GM12878 (cell line): ENCODE measurements at regions not wholly inside any gene's neighbourhood (a gene's known extent, or its start where the extent isn't known, plus 50 kb on each side); places are given as distances from the start of the nearest gene placed in this dataset.

ENCODE experiments used
- ATAC-seq: fragments of 200-7000 bp; cut with Tn5 transposase; 3 replicates; pipeline ENCODE4 v1.9.1; 2020; ENCODE audit warnings: mild to moderate bottlenecking, moderate library complexity
- BruUV-seq: library from RNA; stranded (reverse); fragments of 400-500 nt; replicated peaks from 2 replicates; lab custom pipeline; 2021; lab: Mats Ljungman, UMichigan
- CTCF ChIA-PET: fragments of 300-600 bp; sonication (Branson Sonifier 250); formaldehyde crosslinking; extraction: SDS; loops from one replicate; lab custom pipeline; 2021; ENCODE audit warnings: inconsistent platforms; lab: Yijun Ruan, JAX
- POLR2A ChIA-PET: fragments of 350-600 bp; formaldehyde crosslinking; extraction: SDS; loops from one replicate; lab custom pipeline; 2021; ENCODE audit warnings: inconsistent platforms; lab: Charles Lee
- RAD21 ChIA-PET: fragments of 300-600 bp; sonication (Branson Sonifier 250); formaldehyde crosslinking; loops from one replicate; lab custom pipeline; 2023; ENCODE audit warnings: antibody characterized with exemption; ENCODE audit not compliant: unreplicated experiment; lab: Charles Lee
- SMC1A ChIA-PET: fragments of 300-600 bp; sonication (Branson Sonifier 250); formaldehyde crosslinking; loops from one replicate; lab custom pipeline; 2023; ENCODE audit not compliant: unreplicated experiment, uncharacterized antibody; lab: Charles Lee
- DNase-seq: peaks from one replicate; pipeline ENCODE4 v3.0.0-alpha.2; 2011; ENCODE audit warnings: low read depth, low spot score
- FAIRE-seq: peaks from 3 replicates; lab custom pipeline; 2011; peaks lifted over from hg19 to GRCh38; lab: Jason Lieb, UNC
- H2AFZ ChIP-seq: 2 replicates; pipeline ENCODE4 v1.6.0; 2011; ENCODE audit warnings: low read depth, low read length, control low read depth; ENCODE audit not compliant: control insufficient read depth
- H3K27ac ChIP-seq: 2 replicates; pipeline ENCODE4 v1.5.1; 2011; ENCODE audit warnings: control low read depth; ENCODE audit not compliant: control insufficient read depth, insufficient read depth
- H3K27me3 ChIP-seq, 2 experiments: replicated peaks in 1 of 2; 2 replicates each; pipeline versions ENCODE4 v1.6.0 to v1.6.1; 2011; ENCODE audit warnings: low read length in 1 of 2; ENCODE audit not compliant: control insufficient read depth in 2 of 2, insufficient read depth in 2 of 2
- H3K36me3 ChIP-seq, 2 experiments: 2 replicates each; pipeline ENCODE4 v1.5.1; 2011; ENCODE audit warnings: low read length in 1 of 2; ENCODE audit not compliant: control insufficient read depth in 2 of 2, insufficient read depth in 2 of 2
- H3K4me1 ChIP-seq: 2 replicates; pipeline ENCODE4 v1.6.1; 2011; ENCODE audit warnings: mild to moderate bottlenecking, low read length, moderate library complexity, mixed read lengths; ENCODE audit not compliant: control insufficient read depth, insufficient read depth
- H3K4me2 ChIP-seq: 2 replicates; pipeline ENCODE4 v1.6.0; 2011; ENCODE audit warnings: control low read depth; ENCODE audit not compliant: control insufficient read depth, insufficient read depth
- H3K4me3 ChIP-seq: fragments of 200-600 bp; sonication (generic); 2 replicates; pipeline ENCODE4 v1.5.1; 2016
- H3K79me2 ChIP-seq: 2 replicates; pipeline ENCODE4 v1.6.0; 2011; ENCODE audit warnings: low read length; ENCODE audit not compliant: control insufficient read depth, insufficient read depth
- H3K9ac ChIP-seq: 2 replicates; pipeline ENCODE4 v1.8.0; 2011; ENCODE audit warnings: low read length, control low read depth, mixed read lengths; ENCODE audit not compliant: control insufficient read depth, insufficient read depth
- H3K9me3 ChIP-seq: replicated peaks from 3 replicates; pipeline ENCODE4 v1.5.1; 2011; ENCODE audit warnings: mild to moderate bottlenecking, low read length; ENCODE audit not compliant: control insufficient read depth, insufficient read depth
- H4K20me1 ChIP-seq: 2 replicates; pipeline ENCODE4 v1.6.0; 2011; ENCODE audit not compliant: control insufficient read depth, insufficient read depth
- EP300 ChIP-seq, 2 experiments: fragments of 150-350 bp in 1 of 2; IDR thresholded peaks; 2 replicates each; pipeline ENCODE4 v1.6.1; 2011 to 2012; ENCODE audit warnings: low read depth in 2 of 2, low read length in 2 of 2, borderline replicate concordance in 1 of 2, improper control_type of control experiment in 1 of 2, inconsistent platforms in 1 of 2; ENCODE audit not compliant: control insufficient read depth in 1 of 2
- RB1 ChIP-seq: fragments of 450-650 bp; formaldehyde crosslinking; IDR thresholded peaks from 2 replicates; pipeline ENCODE4 v1.6.1; 2017; ENCODE audit warnings: mild to moderate bottlenecking, borderline replicate concordance
- SIN3A ChIP-seq: IDR thresholded peaks from 2 replicates; pipeline ENCODE4 v1.6.1; 2012; ENCODE audit warnings: low read depth, low read length, improper control_type of control experiment
- SUPT20H ChIP-seq: IDR thresholded peaks from 2 replicates; pipeline ENCODE4 v1.6.1; 2011; ENCODE audit warnings: low read depth, mild to moderate bottlenecking, low read length, moderate library complexity, borderline replicate concordance; ENCODE audit not compliant: control insufficient read depth
- TCF7 ChIP-seq: IDR thresholded peaks from 2 replicates; pipeline ENCODE4 v1.6.1; 2014; ENCODE audit warnings: antibody characterized with exemption, borderline replicate concordance
- WRNIP1 ChIP-seq: IDR thresholded peaks from 2 replicates; pipeline ENCODE4 v1.6.1; 2011; ENCODE audit warnings: low read depth, low read length, improper control_type of control experiment, borderline replicate concordance
- ZNF217 ChIP-seq: fragments of 450-650 bp; IDR thresholded peaks from 2 replicates; pipeline ENCODE4 v1.6.1; 2017; ENCODE audit warnings: antibody characterized with exemption, mild to moderate bottlenecking
- ZNF384 ChIP-seq: IDR thresholded peaks from 2 replicates; pipeline ENCODE4 v1.6.1; 2012; ENCODE audit warnings: low read depth, mild to moderate bottlenecking, low read length, improper control_type of control experiment, borderline replicate concordance
- in situ Hi-C: fragments of 300-500 bp; cut with MboI; formaldehyde crosslinking; loops from 9 replicates; pipeline ENCODE4 v1.14.3; 2018; ENCODE audit warnings: mixed read lengths
- intact Hi-C: fragments of 100-400 bp; cut with micrococcal nuclease; formaldehyde crosslinking; loops from one replicate; pipeline ENCODE4 v1.14.2; 2022; ENCODE audit not compliant: unreplicated experiment
- TF ChIP-seq, protein P1 (sequence below): IDR thresholded peaks from 2 replicates; pipeline ENCODE4 v1.6.1; 2011; ENCODE audit warnings: mild to moderate bottlenecking, low read depth, low read length, moderate library complexity; ENCODE audit not compliant: insufficient replicate concordance
- TF ChIP-seq, protein P2 (sequence below): fragments of 450-650 bp; IDR thresholded peaks from 2 replicates; pipeline ENCODE4 v1.6.1; 2014; ENCODE audit warnings: mild to moderate bottlenecking

DNA sequence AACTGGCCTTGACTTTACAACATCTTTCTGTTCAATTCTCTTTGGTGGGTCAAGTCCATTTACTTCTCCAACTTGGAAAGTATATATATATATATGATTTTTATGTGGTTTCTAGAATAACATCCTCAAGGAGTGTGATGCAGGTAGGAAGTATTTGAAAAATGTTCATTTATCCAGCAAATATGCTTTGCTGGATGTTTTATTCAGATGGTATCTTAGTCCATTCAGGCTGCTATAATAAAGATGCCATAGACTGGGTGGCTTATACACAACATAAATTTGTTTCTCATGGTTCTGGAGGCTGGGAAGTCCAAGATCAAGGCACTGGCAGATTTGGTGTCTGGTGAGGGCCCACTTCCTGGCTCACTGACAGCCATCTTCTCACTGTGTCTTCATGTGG is 168.7 kb upstream of the RASGRP1 start:
- POLR2A ChIA-PET: no interaction called here
- H3K9me3 ChIP-seq: no peaks in the 10 kb centered on the region
- CTCF ChIA-PET: no interaction called here

More for the DNA sequence above, 168.7 kb upstream of the RASGRP1 start:
- no peaks in the 10 kb centered on the region for H3K79me2 ChIP-seq
- RAD21 ChIA-PET: no interaction called here
- no peaks in the 10 kb centered on the region for H3K4me1 ChIP-seq
- H3K36me3 ChIP-seq: no peaks in the 10 kb centered on the region
- BruUV-seq: no TSS peak
- intact Hi-C loops: no loop called here
- SMC1A ChIA-PET: no interaction called here
- H3K4me3 ChIP-seq: no peak overlapping the region
- H3K4me2 ChIP-seq: no peak overlapping the region
- no peak for TF ChIP-seq WRNIP1
- TF ChIP-seq EP300 (IDR thresholded peaks at IDR 0.05; ENCODE audit: borderline replicate concordance in 1 of 2, control insufficient read depth in 1 of 2, low read depth in 2 of 2, low read length in 2 of 2): no peak
- TF ChIP-seq SUPT20H: no peak
- TF ChIP-seq SIN3A: no peak
- TF ChIP-seq, protein P1, sequence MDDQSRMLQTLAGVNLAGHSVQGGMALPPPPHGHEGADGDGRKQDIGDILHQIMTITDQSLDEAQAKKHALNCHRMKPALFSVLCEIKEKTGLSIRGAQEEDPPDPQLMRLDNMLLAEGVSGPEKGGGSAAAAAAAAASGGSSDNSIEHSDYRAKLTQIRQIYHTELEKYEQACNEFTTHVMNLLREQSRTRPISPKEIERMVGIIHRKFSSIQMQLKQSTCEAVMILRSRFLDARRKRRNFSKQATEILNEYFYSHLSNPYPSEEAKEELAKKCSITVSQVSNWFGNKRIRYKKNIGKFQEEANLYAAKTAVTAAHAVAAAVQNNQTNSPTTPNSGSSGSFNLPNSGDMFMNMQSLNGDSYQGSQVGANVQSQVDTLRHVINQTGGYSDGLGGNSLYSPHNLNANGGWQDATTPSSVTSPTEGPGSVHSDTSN: no peak
- TF ChIP-seq TCF7: no peak
- TF ChIP-seq ZNF217: no peak
- TF ChIP-seq RB1: no peak
- TF ChIP-seq, protein P2, sequence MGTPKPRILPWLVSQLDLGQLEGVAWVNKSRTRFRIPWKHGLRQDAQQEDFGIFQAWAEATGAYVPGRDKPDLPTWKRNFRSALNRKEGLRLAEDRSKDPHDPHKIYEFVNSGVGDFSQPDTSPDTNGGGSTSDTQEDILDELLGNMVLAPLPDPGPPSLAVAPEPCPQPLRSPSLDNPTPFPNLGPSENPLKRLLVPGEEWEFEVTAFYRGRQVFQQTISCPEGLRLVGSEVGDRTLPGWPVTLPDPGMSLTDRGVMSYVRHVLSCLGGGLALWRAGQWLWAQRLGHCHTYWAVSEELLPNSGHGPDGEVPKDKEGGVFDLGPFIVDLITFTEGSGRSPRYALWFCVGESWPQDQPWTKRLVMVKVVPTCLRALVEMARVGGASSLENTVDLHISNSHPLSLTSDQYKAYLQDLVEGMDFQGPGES: no peak
- no peak for TF ChIP-seq ZNF384
- FAIRE-seq: no peak
- no peaks in the 10 kb centered on the region for H3K27me3 ChIP-seq
- H3K27ac ChIP-seq: no peak overlapping the region
- H3K9ac ChIP-seq: no peak overlapping the region
- no peak for ATAC-seq
- H4K20me1 ChIP-seq: no peaks in the 10 kb centered on the region
- H2AFZ ChIP-seq: no peak overlapping the region
- in situ Hi-C loops: no loop called here
- DNase-seq: no peak
